Mesendoderm (in vitro differentiated cells): ENCODE measurements at regions not wholly inside any gene's neighbourhood (a gene's known extent, or its start where the extent isn't known, plus 50 kb on each side); places are given as distances from the start of the nearest gene placed in this dataset.

Experiments used
- DNase-seq: peaks from one replicate; pipeline ENCODE4 v3.0.0; 2013
- H2AK5ac ChIP-seq: 2 replicates; pipeline ENCODE4 v1.6.1; 2013; ENCODE audit warnings: low read length, inconsistent platforms
- H2BK120ac ChIP-seq: 2 replicates; pipeline ENCODE4 v1.6.1; 2013; ENCODE audit warnings: low read depth, mild to moderate bottlenecking, low read length, moderate library complexity, mixed read lengths
- H2BK15ac ChIP-seq: replicated peaks from 2 replicates; pipeline ENCODE4 v1.6.1; 2013; ENCODE audit warnings: low read depth, mild to moderate bottlenecking, moderate library complexity
- H2BK5ac ChIP-seq: 2 replicates; pipeline ENCODE4 v1.6.1; 2013; ENCODE audit warnings: low read length, inconsistent platforms
- H3K18ac ChIP-seq: 2 replicates; pipeline ENCODE4 v1.6.1; 2013; ENCODE audit warnings: mild to moderate bottlenecking, low read length, mixed read lengths
- H3K23ac ChIP-seq: one replicate; pipeline ENCODE4 v1.6.1; 2013; ENCODE audit warnings: low read length
- H3K27ac ChIP-seq: 2 replicates; pipeline ENCODE4 v1.5.1; 2013; ENCODE audit warnings: low read depth, mild to moderate bottlenecking, inconsistent platforms, low read length, moderate library complexity
- H3K27me3 ChIP-seq: 2 replicates; pipeline ENCODE4 v1.6.1; 2013; ENCODE audit warnings: low read length, control low read depth, mild to moderate bottlenecking, inconsistent platforms; ENCODE audit not compliant: insufficient read depth, poor library complexity
- H3K36me3 ChIP-seq: 2 replicates; pipeline ENCODE4 v1.6.1; 2013; ENCODE audit warnings: low read length, inconsistent platforms; ENCODE audit not compliant: control insufficient read depth, insufficient read depth
- H3K4ac ChIP-seq: one replicate; pipeline ENCODE4 v1.6.1; 2013; ENCODE audit warnings: low read depth, mild to moderate bottlenecking, low read length, moderate library complexity
- H3K4me1 ChIP-seq: 2 replicates; pipeline ENCODE4 v1.6.1; 2013; ENCODE audit warnings: low read depth, low read length, inconsistent platforms; ENCODE audit not compliant: control insufficient read depth
- H3K4me2 ChIP-seq: 2 replicates; pipeline ENCODE4 v1.6.1; 2013; ENCODE audit warnings: low read length
- H3K4me3 ChIP-seq: 2 replicates; pipeline ENCODE4 v1.5.1; 2013; ENCODE audit warnings: mild to moderate bottlenecking, low read length
- H3K56ac ChIP-seq: one replicate; pipeline ENCODE4 v1.6.1; 2013; ENCODE audit warnings: low read length
- H3K79me1 ChIP-seq: 2 replicates; pipeline ENCODE4 v1.6.1; 2013; ENCODE audit warnings: low read length, inconsistent platforms
- H3K79me2 ChIP-seq: 2 replicates; pipeline ENCODE4 v1.6.1; 2013; ENCODE audit warnings: mild to moderate bottlenecking, low read length; ENCODE audit not compliant: control insufficient read depth, insufficient read depth
- H3K9ac ChIP-seq: 2 replicates; pipeline ENCODE4 v1.6.1; 2013; ENCODE audit warnings: low read length, inconsistent platforms
- H4K5ac ChIP-seq: one replicate; pipeline ENCODE4 v1.6.1; 2013; ENCODE audit warnings: low read length
- H4K8ac ChIP-seq: one replicate; pipeline ENCODE4 v1.6.1; 2013; ENCODE audit warnings: low read depth, mild to moderate bottlenecking, control low read depth, low read length, moderate library complexity
- WGBS: extraction: QIAGEN DNeasy Blood & Tissue Kit; methylation state at CpG from one replicate; pipeline ENCODE4 v1.1.7; 2013; ENCODE audit warnings: low lambda C conversion rate, missing lambda C conversion rate; ENCODE audit not compliant: insufficient coverage; ENCODE audit errors: extremely low coverage; 5-methylcytosine and 5-hydroxymethylcytosine counted together

GRCh38 chr13:54184576-54184975 is 1156.0 kb downstream of the OLFM4 start:
- no peak for DNase-seq
- no peak overlapping the region for H3K27ac ChIP-seq
- H4K8ac ChIP-seq: no peak overlapping the region
- H3K36me3 ChIP-seq: no peaks in the 10 kb centered on the region
- no peak overlapping the region for H3K18ac ChIP-seq
- no peak overlapping the region for H3K4me3 ChIP-seq
- peak overlapping the region; percentile 8 for H3K56ac ChIP-seq
- no CpG with 5 or more reads among the region's 4 CpGs for WGBS
- H2AK5ac ChIP-seq: no peak overlapping the region
- no peak overlapping the region for H3K23ac ChIP-seq
- no peaks in the 10 kb centered on the region for H3K79me2 ChIP-seq
- no peaks in the 10 kb centered on the region for H3K27me3 ChIP-seq
- peak overlapping the region; percentile 6 for H3K9ac ChIP-seq
- no peaks in the 10 kb centered on the region for H3K79me1 ChIP-seq
- H2BK15ac ChIP-seq: no peak overlapping the region
- H3K4ac ChIP-seq: no peak overlapping the region
- H4K5ac ChIP-seq: no peak overlapping the region
- no peak overlapping the region for H2BK5ac ChIP-seq
- peaks cover 2% of the 10 kb centered on the region for H3K4me1 ChIP-seq
- H3K4me2 ChIP-seq: no peak overlapping the region
- H2BK120ac ChIP-seq: peak overlapping the region; percentile 73

GRCh38 chr13:54185101-54185500 is 1156.5 kb downstream of the OLFM4 start:
- H2BK15ac ChIP-seq: no peak overlapping the region
- H3K4me2 ChIP-seq: no peak overlapping the region
- peak overlapping the region; percentile 34 for H2BK5ac ChIP-seq
- H3K27me3 ChIP-seq: no peaks in the 10 kb centered on the region
- WGBS: no CpG with 5 or more reads among the region's 2 CpGs
- H3K56ac ChIP-seq: peak overlapping the region; percentile 71
- H2AK5ac ChIP-seq: no peak overlapping the region
- H3K9ac ChIP-seq: peak overlapping the region; percentile 51
- H3K27ac ChIP-seq: peak overlapping the region; percentile 43
- H2BK120ac ChIP-seq: peak overlapping the region; percentile 88
- no peak overlapping the region for H4K8ac ChIP-seq
- no peak overlapping the region for H4K5ac ChIP-seq
- peak overlapping the region; percentile 9 for H3K4ac ChIP-seq
- peak; percentile 61 for DNase-seq
- no peaks in the 10 kb centered on the region for H3K36me3 ChIP-seq
- no peak overlapping the region for H3K4me3 ChIP-seq
- H3K23ac ChIP-seq: no peak overlapping the region
- H3K79me2 ChIP-seq: no peaks in the 10 kb centered on the region
- no peaks in the 10 kb centered on the region for H3K79me1 ChIP-seq
- peak overlapping the region; percentile 96 for H3K18ac ChIP-seq
- H3K4me1 ChIP-seq: peaks cover 2% of the 10 kb centered on the region

- H2BK5ac ChIP-seq: peak overlapping the region; percentile 10
- WGBS: no CpG with 5 or more reads among the region's 1 CpG
- no peaks in the 10 kb centered on the region for H3K27me3 ChIP-seq
- H3K4me3 ChIP-seq: no peak overlapping the region
- H3K23ac ChIP-seq: no peak overlapping the region
- H3K79me2 ChIP-seq: no peaks in the 10 kb centered on the region
- H3K18ac ChIP-seq: peak overlapping the region; percentile 96
- H2AK5ac ChIP-seq: no peak overlapping the region
- H3K56ac ChIP-seq: peak overlapping the region; percentile 71
- no peak overlapping the region for H3K4ac ChIP-seq
- no peak overlapping the region for H4K8ac ChIP-seq
- peak overlapping the region; percentile 51 for H3K9ac ChIP-seq
- peak overlapping the region; percentile 88 for H2BK120ac ChIP-seq
- no peaks in the 10 kb centered on the region for H3K36me3 ChIP-seq
- DNase-seq: peak; percentile 93
- H3K4me1 ChIP-seq: peaks cover 2% of the 10 kb centered on the region
- no peak overlapping the region for H3K4me2 ChIP-seq
- no peaks in the 10 kb centered on the region for H3K79me1 ChIP-seq
- H2BK15ac ChIP-seq: peak overlapping the region; percentile 12
- no peak overlapping the region for H4K5ac ChIP-seq
- H3K27ac ChIP-seq: peak overlapping the region; percentile 43
These were observed 1157.2 kb downstream of the OLFM4 start for GRCh38 chr13:54185785-54186184.

- no peaks in the 10 kb centered on the region for H3K79me1 ChIP-seq
These were observed 1158.8 kb downstream of the OLFM4 start for GRCh38 chr13:54187461-54187860.

GRCh38 chr13:54194233-54195024 is 1165.8 kb downstream of the OLFM4 start:
- H3K23ac ChIP-seq: no peak overlapping the region
- no peak overlapping the region for H3K56ac ChIP-seq
- H3K18ac ChIP-seq: no peak overlapping the region
- H2AK5ac ChIP-seq: no peak overlapping the region
- H4K8ac ChIP-seq: no peak overlapping the region
- no peaks in the 10 kb centered on the region for H3K27me3 ChIP-seq
- H3K4ac ChIP-seq: no peak overlapping the region
- no peak overlapping the region for H3K4me3 ChIP-seq
- H2BK5ac ChIP-seq: no peak overlapping the region
- no peak overlapping the region for H2BK120ac ChIP-seq
- no peak overlapping the region for H3K9ac ChIP-seq
- no CpG with 5 or more reads among the region's 5 CpGs for WGBS
- H3K27ac ChIP-seq: no peak overlapping the region
- H3K4me2 ChIP-seq: no peak overlapping the region
- no peak overlapping the region for H2BK15ac ChIP-seq
- no peaks in the 10 kb centered on the region for H3K36me3 ChIP-seq
- no peaks in the 10 kb centered on the region for H3K79me2 ChIP-seq
- peaks cover 2% of the 10 kb centered on the region for H3K4me1 ChIP-seq
- H3K79me1 ChIP-seq: no peaks in the 10 kb centered on the region
- H4K5ac ChIP-seq: no peak overlapping the region
- no peak for DNase-seq

More at GRCh38 chr13:54187461-54187860, 1158.8 kb downstream of the OLFM4 start:
- no peak overlapping the region for H3K9ac ChIP-seq
- H3K4me1 ChIP-seq: peaks cover 2% of the 10 kb centered on the region
- no peak overlapping the region for H4K5ac ChIP-seq
- H3K36me3 ChIP-seq: no peaks in the 10 kb centered on the region
- no peak overlapping the region for H3K27ac ChIP-seq
- peak overlapping the region; percentile 96 for H3K18ac ChIP-seq
- no peak overlapping the region for H4K8ac ChIP-seq
- no peak overlapping the region for H3K4me2 ChIP-seq
- no peak overlapping the region for H3K4ac ChIP-seq
- H2BK15ac ChIP-seq: peak overlapping the region; percentile 74
- H3K56ac ChIP-seq: no peak overlapping the region
- H3K27me3 ChIP-seq: no peaks in the 10 kb centered on the region
- no peak overlapping the region for H2BK5ac ChIP-seq
- H2AK5ac ChIP-seq: no peak overlapping the region
- no peak overlapping the region for H3K23ac ChIP-seq
- no peak for DNase-seq
- H3K79me2 ChIP-seq: no peaks in the 10 kb centered on the region
- H2BK120ac ChIP-seq: peak overlapping the region; percentile 97
- no CpG with 5 or more reads among the region's 1 CpG for WGBS
- H3K4me3 ChIP-seq: no peak overlapping the region

GRCh38 chr13:54196684-54197083 is 1168.1 kb downstream of the OLFM4 start:
- Histone ChIP-seq H4K8ac (no peak overlapping the region), H4K5ac (no peak overlapping the region), H3K4me3 (no peak overlapping the region), H3K4ac (no peak overlapping the region), H3K18ac (no peak overlapping the region), H3K23ac (no peak overlapping the region), H3K79me2 (no peaks in the 10 kb centered on the region), H3K27ac (no peak overlapping the region), H2BK15ac (no peak overlapping the region), H3K4me2 (no peak overlapping the region), H3K27me3 (no peaks in the 10 kb centered on the region), H3K9ac (no peak overlapping the region), H3K79me1 (no peaks in the 10 kb centered on the region), H3K4me1 (peaks cover 2% of the 10 kb centered on the region), H2BK120ac (no peak overlapping the region), H2BK5ac (no peak overlapping the region), H3K56ac (no peak overlapping the region), H3K36me3 (no peaks in the 10 kb centered on the region), H2AK5ac (no peak overlapping the region)
- DNase-seq: no peak
